GM21528 (cell line): ENCODE measurements at regions not wholly inside any gene's neighbourhood (a gene's known extent, or its start where the extent isn't known, plus 50 kb on each side); places are given as distances from the start of the nearest gene placed in this dataset.
A peak's percentile ranks its signal among the peaks of the same experiment; 100 is the strongest.
"Not testable (repeated sequence)": the region's sequence is repeated elsewhere in the genome, so short reads cannot be mapped to it uniquely, and the experiment has no call there.

Source experiments
- ATAC-seq: cut with Tn5 transposase; IDR thresholded peaks from one replicate; pipeline ENCODE4 v1.9.1; 2021; ENCODE audit warnings: mild to moderate bottlenecking, moderate library complexity; ENCODE audit not compliant: unreplicated experiment, low FRiP score

DNA sequence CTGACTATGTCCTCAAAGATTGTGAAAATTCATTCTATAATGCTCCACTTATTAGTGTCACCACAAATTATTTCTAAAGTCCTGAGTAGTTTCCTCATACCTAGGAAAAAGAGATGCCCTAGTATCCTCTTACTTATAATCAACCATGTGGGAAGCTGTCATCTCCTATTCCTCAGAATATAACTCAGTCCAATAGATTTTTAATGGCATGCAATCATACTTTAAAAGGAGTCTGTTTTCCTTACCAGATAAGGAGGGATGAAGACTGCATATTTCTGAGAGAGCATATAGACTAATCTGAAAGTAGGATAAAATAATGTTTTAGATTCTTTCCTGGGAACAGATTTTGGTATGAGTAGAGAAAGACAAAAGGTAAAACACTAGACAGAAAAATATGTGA, 727.7 kb upstream of the GRM3 start:
- ATAC-seq = no peak

GRCh38 chr7:85914437-85914836, 727.6 kb upstream of the SEMA3D start:
- no peak for ATAC-seq

GRCh38 chr7:85908051-85908450, 721.2 kb upstream of the SEMA3D start:
- no peak for ATAC-seq

- no peak for ATAC-seq
Observed at GRCh38 chr7:85897967-85898366, 711.1 kb upstream of the SEMA3D start.

DNA sequence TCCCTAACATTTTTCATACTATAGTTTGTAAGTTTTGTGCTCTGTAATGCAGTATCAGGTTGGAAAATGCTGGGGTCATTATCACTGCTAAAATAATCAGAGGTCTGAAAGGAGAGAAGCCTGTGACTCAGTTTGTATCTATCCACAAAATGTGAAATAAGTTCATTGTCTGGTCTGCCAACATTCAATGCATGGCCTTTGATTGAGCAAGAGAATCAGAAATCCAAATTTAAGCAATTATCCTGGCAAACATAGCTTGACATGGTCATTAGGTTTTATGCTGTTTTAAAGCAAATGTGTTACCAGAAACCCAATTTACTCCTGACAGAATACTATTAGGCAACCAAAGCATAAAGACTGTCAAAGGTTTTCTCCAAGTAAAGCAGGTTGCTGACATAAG, 709.7 kb upstream of the SEMA3D start:
- ATAC-seq = no peak

DNA sequence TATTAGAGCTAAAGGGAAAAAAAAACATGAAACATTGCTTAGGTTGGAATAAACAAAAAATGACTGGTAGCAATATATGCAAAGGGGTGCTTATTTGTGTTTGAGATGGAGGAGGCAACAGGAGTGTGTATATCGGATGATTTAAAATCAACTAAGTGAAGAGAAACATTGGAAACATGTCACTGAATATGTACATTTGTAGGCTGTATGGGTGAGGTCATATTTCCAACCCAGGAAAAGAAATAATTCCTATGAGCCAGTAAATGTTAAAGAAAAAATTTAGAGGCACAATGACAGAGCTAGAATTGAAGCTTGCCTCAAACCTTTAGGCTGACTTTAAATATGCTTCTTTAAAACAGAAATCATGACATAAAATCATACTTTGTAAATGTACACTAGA, 709.0 kb upstream of the SEMA3D start:
- no peak for ATAC-seq

DNA sequence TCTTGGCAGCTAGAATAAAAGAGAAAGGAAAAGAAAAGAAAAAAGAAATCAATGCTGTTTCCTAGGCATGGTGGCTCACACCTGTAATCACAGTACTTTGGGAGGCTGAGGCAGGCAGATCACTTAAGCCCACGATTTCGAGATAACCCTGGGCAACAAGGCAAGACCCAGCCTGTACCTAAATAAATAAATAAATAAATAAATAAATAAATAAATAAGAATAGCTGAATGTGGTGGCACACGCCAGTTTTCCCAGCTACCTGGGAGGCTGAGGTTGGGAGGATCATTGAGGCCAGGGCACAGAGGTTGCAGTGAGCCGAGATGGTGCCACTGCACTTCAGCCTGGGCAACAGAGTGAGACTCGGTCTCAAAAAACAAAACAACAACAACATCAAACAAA, 705.0 kb upstream of the SEMA3D start:
- ATAC-seq = not testable (repeated sequence)

- ATAC-seq = peak; percentile 77
Observed at GRCh38 chr7:85890244-85890811, 703.5 kb upstream of the SEMA3D start.

GRCh38 chr7:85887133-85887532, 700.3 kb upstream of the SEMA3D start:
- no peak for ATAC-seq

GRCh38 chr7:85882335-85882734, 695.5 kb upstream of the SEMA3D start:
- no peak for ATAC-seq

GRCh38 chr7:85875398-85875797, 688.5 kb upstream of the SEMA3D start:
- no peak for ATAC-seq

DNA sequence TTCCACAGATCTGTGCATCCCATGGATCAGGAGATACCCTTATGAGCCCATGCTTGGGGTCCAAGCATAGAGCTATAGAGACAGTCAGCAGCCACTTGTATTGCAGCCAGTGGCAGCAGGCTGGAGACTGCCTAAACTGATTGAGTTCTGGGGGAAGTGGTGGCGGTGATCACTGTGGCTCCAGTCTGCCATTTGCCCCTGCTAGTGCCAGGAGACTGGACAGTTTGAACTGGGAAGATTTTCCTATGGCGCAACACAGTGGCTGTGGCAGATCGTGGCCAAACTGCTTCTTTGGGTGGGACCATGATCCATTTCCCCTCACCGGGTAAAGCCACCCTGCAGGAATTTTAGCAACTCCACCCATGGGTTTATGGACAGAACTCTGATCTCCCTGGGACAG, 679.7 kb upstream of the SEMA3D start:
- no peak for ATAC-seq

- ATAC-seq = no peak
Observed at GRCh38 chr7:85851571-85852193, 664.8 kb upstream of the SEMA3D start.

DNA sequence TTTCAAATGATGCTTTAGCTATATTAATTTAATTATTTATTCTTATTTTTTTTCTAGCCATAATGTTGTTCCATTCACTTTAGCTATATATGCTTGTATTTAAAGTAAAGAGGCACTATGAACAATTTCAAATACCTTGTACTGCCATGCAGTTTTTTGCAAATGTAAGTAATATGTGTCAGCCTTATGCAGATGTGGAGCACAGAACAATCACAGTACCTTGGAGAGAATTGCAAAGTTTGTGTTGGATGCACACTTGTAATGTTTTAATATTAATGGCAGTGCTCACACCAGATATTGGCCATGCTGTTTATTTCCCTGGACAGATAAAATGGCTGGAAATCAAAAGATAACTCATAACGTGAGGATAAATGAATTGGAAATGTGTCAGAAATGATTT, 663.5 kb upstream of the SEMA3D start:
- ATAC-seq = no peak

- ATAC-seq = no peak
Observed at GRCh38 chr7:85840554-85840953, 653.7 kb upstream of the SEMA3D start.

DNA sequence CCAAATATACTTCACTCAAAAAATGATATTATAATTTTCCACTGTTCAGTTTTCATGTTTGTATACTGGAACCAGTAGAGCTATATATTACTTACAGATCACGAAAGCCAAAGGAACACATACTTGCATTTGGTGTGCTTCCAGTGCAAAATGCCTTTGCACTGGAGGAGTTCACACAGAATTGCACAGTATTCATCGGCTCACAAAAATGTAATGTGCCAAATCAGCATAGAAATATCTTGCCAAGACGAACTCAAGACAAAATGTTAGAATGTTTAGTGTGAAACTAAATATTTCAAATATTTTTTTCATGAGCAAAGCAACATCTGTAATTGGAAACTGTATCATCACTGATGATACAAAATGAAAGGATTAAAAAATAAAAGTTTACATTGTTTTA, 646.2 kb upstream of the SEMA3D start:
- ATAC-seq = no peak

GRCh38 chr7:85830982-85831381, 644.1 kb upstream of the SEMA3D start:
- ATAC-seq = no peak

DNA sequence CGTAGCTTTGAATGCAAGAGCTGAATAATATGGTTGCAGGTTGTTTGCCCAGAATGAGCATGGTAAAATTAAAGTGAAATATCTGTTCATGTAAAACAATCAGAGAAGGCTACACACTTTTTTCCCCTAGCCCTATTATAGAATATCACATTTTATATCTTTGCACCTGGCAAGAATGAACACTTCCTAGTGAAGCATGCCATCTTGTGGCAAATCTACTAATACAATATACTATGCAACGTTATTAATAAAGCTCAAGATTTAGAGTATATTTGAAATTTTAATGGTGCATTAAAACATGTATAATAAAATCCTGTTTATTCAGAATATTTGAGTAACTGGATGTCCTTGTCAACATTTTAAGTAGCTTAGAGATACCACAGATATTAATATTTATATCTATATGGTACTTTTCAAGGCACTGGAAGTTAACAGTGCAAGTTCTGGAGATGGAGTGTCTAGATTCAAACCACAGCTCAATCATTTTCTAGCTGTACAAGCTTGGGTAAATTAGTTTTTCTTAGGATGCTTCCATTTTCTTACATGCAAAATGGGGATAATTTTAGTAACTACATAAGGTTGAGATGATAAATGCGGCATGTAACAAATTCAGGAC, 643.1 kb upstream of the SEMA3D start:
- no peak for ATAC-seq

GRCh38 chr7:85829176-85829575, 642.3 kb upstream of the SEMA3D start:
- ATAC-seq = no peak

DNA sequence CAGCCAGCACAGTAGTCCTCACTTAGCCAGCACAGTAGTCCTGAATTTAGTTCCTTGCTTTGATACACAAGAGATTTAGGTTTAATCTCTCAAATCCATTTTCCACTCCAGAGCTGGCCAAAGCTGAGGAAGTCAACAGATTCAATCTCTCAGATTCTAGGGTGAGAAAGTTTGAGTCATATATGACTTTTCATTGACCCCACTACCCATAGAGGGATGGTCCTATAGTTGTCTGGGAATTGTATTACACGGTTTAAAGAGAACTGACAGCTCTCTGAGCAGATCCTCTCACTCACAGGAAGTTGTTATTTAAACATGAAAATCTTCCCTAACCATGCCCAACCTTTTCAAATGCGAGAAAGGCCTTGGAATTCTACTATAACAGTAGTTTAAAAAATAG, 641.8 kb upstream of the SEMA3D start:
- no peak for ATAC-seq

DNA sequence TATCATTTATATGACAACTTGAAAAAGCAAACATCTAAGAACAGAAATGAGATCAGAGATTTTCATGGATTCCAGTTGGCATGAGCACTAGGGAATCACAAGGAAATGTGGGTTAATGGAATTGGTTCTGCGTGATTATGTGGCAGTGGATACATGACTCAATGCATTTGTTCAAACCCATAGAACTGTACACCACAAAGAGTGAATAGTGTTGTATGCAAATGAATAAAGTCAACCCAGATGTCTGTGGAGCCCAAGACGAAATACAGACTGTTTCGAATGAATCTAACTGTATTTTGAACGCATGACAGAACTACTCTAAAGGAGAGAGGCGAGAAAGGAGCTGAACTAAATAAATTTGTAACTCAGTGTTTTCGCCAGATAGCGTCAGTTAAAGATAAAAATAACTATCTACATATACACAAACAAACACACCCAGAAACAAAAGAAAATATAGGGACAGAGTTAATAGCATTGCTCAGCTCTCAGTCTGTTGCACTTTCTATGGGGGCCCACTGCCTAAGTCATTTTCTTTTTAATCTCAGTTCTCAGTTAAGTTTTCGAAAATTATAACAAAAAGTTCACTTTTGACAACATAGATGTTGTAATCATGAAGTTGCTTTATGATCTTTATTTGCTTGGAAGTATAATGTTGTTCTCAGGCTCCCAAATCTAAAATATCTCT, 636.7 kb upstream of the SEMA3D start:
- ATAC-seq = no peak

- ATAC-seq = no peak
Observed at GRCh38 chr7:85821926-85822325, 635.1 kb upstream of the SEMA3D start.
